HAP-1 (cell line): ENCODE measurements at regions not wholly inside any gene's neighbourhood (a gene's known extent, or its start where the extent isn't known, plus 50 kb on each side); places are given as distances from the start of the nearest gene placed in this dataset.
A peak's percentile ranks its signal among the peaks of the same experiment; 100 is the strongest.

Experiments used
- DNase-seq, 2 experiments: peaks; one replicate each; pipeline ENCODE4 v3.0.0-alpha.2; 2016 to 2020; ENCODE audit warnings: low spot score in 2 of 2
- H3K27me3 ChIP-seq: fragments of 250-450 bp; sonication (Bioruptor Pico); 2 replicates; pipeline ENCODE4 v1.5.1; 2020; ENCODE audit warnings: low read depth, mild to moderate bottlenecking, moderate library complexity
- H3K36me3 ChIP-seq: fragments of 250-450 bp; sonication (Bioruptor Pico); replicated peaks from 2 replicates; pipeline ENCODE4 v1.5.1; 2020; ENCODE audit warnings: mild to moderate bottlenecking
- H3K4me1 ChIP-seq: fragments of 250-450 bp; sonication (Bioruptor Pico); 2 replicates; pipeline ENCODE4 v1.5.1; 2020; ENCODE audit warnings: mild to moderate bottlenecking
- H3K4me3 ChIP-seq: fragments of 250-450 bp; sonication (Bioruptor Pico); 2 replicates; pipeline ENCODE4 v1.5.1; 2020; ENCODE audit warnings: mild to moderate bottlenecking, moderate library complexity
- H3K9me3 ChIP-seq: fragments of 250-450 bp; sonication (Bioruptor Pico); 2 replicates; pipeline ENCODE4 v1.5.1; 2020; ENCODE audit warnings: mild to moderate bottlenecking, moderate library complexity
- in situ Hi-C: fragments of 300-500 bp; cut with MboI; formaldehyde crosslinking; loops from 3 replicates; pipeline ENCODE4 v1.14.3; 2020; ENCODE audit warnings: low sequenced_read_pairs, inconsistent platforms, mixed read lengths

GRCh38 chr3:151559736-151560135, 98.9 kb upstream of the IGSF10 start:
- Histone ChIP-seq H3K4me3 (no peak overlapping the region), H3K36me3 (no peaks in the 10 kb centered on the region), H3K27me3 (no peaks in the 10 kb centered on the region), H3K9me3 (no peaks in the 10 kb centered on the region), H3K4me1 (peaks cover 33% of the 10 kb centered on the region)
- in situ Hi-C loops = no loop called here
- DNase-seq = no peak

GRCh38 chr3:151558661-151559060, 97.8 kb upstream of the IGSF10 start:
- in situ Hi-C loops = no loop called here
- DNase-seq = no peak
- no peaks in the 10 kb centered on the region for H3K27me3 ChIP-seq
- no peaks in the 10 kb centered on the region for H3K9me3 ChIP-seq
- peaks cover 33% of the 10 kb centered on the region for H3K4me1 ChIP-seq
- no peaks in the 10 kb centered on the region for H3K36me3 ChIP-seq
- H3K4me3 ChIP-seq = no peak overlapping the region

- Histone ChIP-seq H3K4me3 (no peak overlapping the region), H3K4me1 (peaks cover 33% of the 10 kb centered on the region), H3K36me3 (no peaks in the 10 kb centered on the region), H3K9me3 (no peaks in the 10 kb centered on the region), H3K27me3 (no peaks in the 10 kb centered on the region)
- no peak for DNase-seq
- in situ Hi-C loops = no loop called here
These were observed 96.4 kb upstream of the IGSF10 start for GRCh38 chr3:151557068-151557840.

- Histone ChIP-seq H3K4me3 (no peak overlapping the region), H3K27me3 (no peaks in the 10 kb centered on the region), H3K9me3 (no peaks in the 10 kb centered on the region), H3K4me1 (peaks cover 32% of the 10 kb centered on the region), H3K36me3 (no peaks in the 10 kb centered on the region)
- DNase-seq = no peak
- in situ Hi-C loops = no loop called here
These were observed 95.7 kb upstream of the IGSF10 start for GRCh38 chr3:151556596-151556995.

- no peak for DNase-seq
- H3K4me1 ChIP-seq = peaks cover 22% of the 10 kb centered on the region
- in situ Hi-C loops = no loop called here
- no peak overlapping the region for H3K4me3 ChIP-seq
- H3K9me3 ChIP-seq = no peaks in the 10 kb centered on the region
- no peaks in the 10 kb centered on the region for H3K27me3 ChIP-seq
- H3K36me3 ChIP-seq = no peaks in the 10 kb centered on the region
These were observed 94.7 kb upstream of the IGSF10 start for GRCh38 chr3:151555523-151555922.

GRCh38 chr3:151553888-151554287, 93.0 kb upstream of the IGSF10 start:
- Histone ChIP-seq H3K27me3 (no peaks in the 10 kb centered on the region), H3K36me3 (no peaks in the 10 kb centered on the region), H3K4me1 (peaks cover 7% of the 10 kb centered on the region), H3K4me3 (no peak overlapping the region), H3K9me3 (no peaks in the 10 kb centered on the region)
- in situ Hi-C loops = no loop called here
- no peak for DNase-seq

GRCh38 chr3:151552589-151552988, 91.7 kb upstream of the IGSF10 start:
- no peak for DNase-seq
- Histone ChIP-seq H3K36me3 (no peaks in the 10 kb centered on the region), H3K4me1 (peaks cover 5% of the 10 kb centered on the region; the same call in 1 of the 2 replicates), H3K9me3 (no peaks in the 10 kb centered on the region), H3K4me3 (no peak overlapping the region), H3K27me3 (no peaks in the 10 kb centered on the region)
- in situ Hi-C loops = no loop called here

GRCh38 chr3:151550642-151551041, 89.8 kb upstream of the IGSF10 start:
- no peak for DNase-seq
- peaks cover 2% of the 10 kb centered on the region for H3K4me1 ChIP-seq
- H3K36me3 ChIP-seq = no peaks in the 10 kb centered on the region
- no peaks in the 10 kb centered on the region for H3K9me3 ChIP-seq
- no peak overlapping the region for H3K4me3 ChIP-seq
- H3K27me3 ChIP-seq = no peaks in the 10 kb centered on the region
- in situ Hi-C loops = no loop called here

- H3K36me3 ChIP-seq = no peaks in the 10 kb centered on the region
- in situ Hi-C loops = no loop called here
- no peaks in the 10 kb centered on the region for H3K9me3 ChIP-seq
- DNase-seq = no peak
- peaks cover 7% of the 10 kb centered on the region for H3K4me1 ChIP-seq
- no peaks in the 10 kb centered on the region for H3K27me3 ChIP-seq
- no peak overlapping the region for H3K4me3 ChIP-seq
These were observed 89.3 kb upstream of the IGSF10 start for GRCh38 chr3:151550025-151550618.

- in situ Hi-C loops = no loop called here
- peaks cover 26% of the 10 kb centered on the region for H3K4me1 ChIP-seq
- no peak overlapping the region for H3K4me3 ChIP-seq
- H3K27me3 ChIP-seq = no peaks in the 10 kb centered on the region
- no peak for DNase-seq
- no peaks in the 10 kb centered on the region for H3K36me3 ChIP-seq
- no peaks in the 10 kb centered on the region for H3K9me3 ChIP-seq
These were observed 87.3 kb upstream of the IGSF10 start for GRCh38 chr3:151548195-151548594.

- in situ Hi-C loops = no loop called here
- Histone ChIP-seq H3K9me3 (no peaks in the 10 kb centered on the region), H3K27me3 (no peaks in the 10 kb centered on the region), H3K4me1 (peaks cover 39% of the 10 kb centered on the region), H3K4me3 (no peak overlapping the region), H3K36me3 (no peaks in the 10 kb centered on the region)
- peak; percentile 29 to 57 for DNase-seq
These were observed 83.3 kb upstream of the IGSF10 start for GRCh38 chr3:151544164-151544548.

GRCh38 chr3:151541178-151541577, 80.3 kb upstream of the IGSF10 start:
- H3K9me3 ChIP-seq = no peaks in the 10 kb centered on the region
- no peaks in the 10 kb centered on the region for H3K27me3 ChIP-seq
- H3K36me3 ChIP-seq = no peaks in the 10 kb centered on the region
- no peak for DNase-seq
- in situ Hi-C loops = no loop called here
- peaks cover 51% of the 10 kb centered on the region for H3K4me1 ChIP-seq
- H3K4me3 ChIP-seq = no peak overlapping the region

- no peak for DNase-seq
- H3K4me1 ChIP-seq = peaks cover 39% of the 10 kb centered on the region
- H3K27me3 ChIP-seq = no peaks in the 10 kb centered on the region
- no peaks in the 10 kb centered on the region for H3K36me3 ChIP-seq
- in situ Hi-C loops = no loop called here
- no peaks in the 10 kb centered on the region for H3K9me3 ChIP-seq
- H3K4me3 ChIP-seq = no peak overlapping the region
These were observed 78.7 kb upstream of the IGSF10 start for GRCh38 chr3:151539599-151539998.

- no peaks in the 10 kb centered on the region for H3K27me3 ChIP-seq
- peaks cover 30% of the 10 kb centered on the region for H3K4me1 ChIP-seq
- DNase-seq = peak; percentile 63 to 89
- H3K9me3 ChIP-seq = no peaks in the 10 kb centered on the region
- in situ Hi-C loops = no loop called here
- H3K36me3 ChIP-seq = no peaks in the 10 kb centered on the region
- H3K4me3 ChIP-seq = no peak overlapping the region
These were observed 77.9 kb upstream of the IGSF10 start for GRCh38 chr3:151538456-151539393.
